Pons (tissue), 1 donor: ENCODE measurements at regions not wholly inside any gene's neighbourhood (a gene's known extent, or its start where the extent isn't known, plus 50 kb on each side); places are given as distances from the start of the nearest gene placed in this dataset.
"Not testable (repeated sequence)": the region's sequence is repeated elsewhere in the genome, so short reads cannot be mapped to it uniquely, and the experiment has no call there.

Experiments used
- DNase-seq: peaks from one replicate; pipeline ENCODE4 v3.0.0-alpha.2; 2016; ENCODE audit warnings: low spot score

- DNase-seq, result no peak
Observed at GRCh38 chr16:25637236-25637635, 54.5 kb upstream of the HS3ST4 start.

GRCh38 chr16:25636662-25637061 lies 55.1 kb upstream of the HS3ST4 start:
- no peak for DNase-seq

GRCh38 chr16:25635454-25635853 lies 56.3 kb upstream of the HS3ST4 start:
- DNase-seq, result no peak

DNA sequence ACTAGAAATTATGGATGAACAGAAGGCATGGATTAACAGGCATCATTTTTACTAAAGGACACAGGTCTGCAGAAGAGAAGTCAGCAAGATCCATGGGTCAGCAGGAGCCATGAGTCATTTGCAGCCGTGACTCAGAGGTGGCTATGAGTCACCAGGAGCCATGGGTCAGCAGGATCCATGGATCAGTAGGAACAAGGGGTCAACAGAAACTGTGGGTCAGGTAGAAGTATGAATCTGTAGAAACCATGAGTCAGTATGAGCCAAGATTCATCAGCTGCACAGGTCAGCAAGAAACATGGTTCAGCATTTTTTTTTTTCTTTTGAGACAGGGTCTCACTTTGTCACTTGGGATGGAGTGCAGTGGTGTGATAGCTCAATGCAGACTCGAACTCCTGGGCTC lies 58.2 kb upstream of the HS3ST4 start:
- no peak for DNase-seq

GRCh38 chr16:25628766-25629165 lies 63.0 kb upstream of the HS3ST4 start:
- no peak for DNase-seq

DNA sequence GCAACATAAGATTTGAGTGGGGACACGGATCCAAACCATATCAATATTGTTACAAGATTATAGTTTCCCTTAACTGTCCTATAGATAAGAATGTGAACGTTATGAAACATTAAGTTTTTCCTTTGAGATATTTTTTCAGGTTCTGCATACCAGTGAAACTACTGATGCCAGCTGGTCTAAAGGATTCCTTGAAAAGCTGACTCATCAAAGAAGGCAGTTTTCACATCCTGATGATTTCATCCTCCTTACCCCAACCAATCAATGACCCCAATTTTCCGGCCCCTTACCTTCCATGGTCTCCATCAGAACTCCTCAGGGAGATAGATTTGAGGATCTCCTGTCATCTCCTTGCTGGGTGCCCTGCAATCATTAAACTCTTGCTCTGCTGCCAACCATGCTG lies 64.1 kb upstream of the HS3ST4 start:
- DNase-seq, result no peak

DNA sequence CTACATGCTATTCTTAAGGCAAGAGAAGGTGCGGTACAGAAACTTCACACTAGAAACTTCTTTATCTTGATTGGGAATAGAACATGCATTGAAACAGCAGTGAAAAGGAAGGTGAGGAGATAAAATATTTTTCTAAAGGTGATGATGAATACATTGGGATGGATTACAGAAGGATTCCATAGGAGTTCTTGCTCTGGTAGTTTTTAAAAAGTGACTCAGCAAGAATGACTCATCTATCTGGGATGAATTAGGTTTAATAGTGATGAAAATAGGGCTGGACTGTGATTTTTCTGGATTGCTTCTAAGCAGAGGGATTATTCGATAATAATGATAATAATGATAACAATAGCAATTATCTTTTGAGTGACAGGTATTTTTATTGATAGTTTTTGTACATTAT lies 65.6 kb upstream of the HS3ST4 start:
- DNase-seq, result no peak

DNA sequence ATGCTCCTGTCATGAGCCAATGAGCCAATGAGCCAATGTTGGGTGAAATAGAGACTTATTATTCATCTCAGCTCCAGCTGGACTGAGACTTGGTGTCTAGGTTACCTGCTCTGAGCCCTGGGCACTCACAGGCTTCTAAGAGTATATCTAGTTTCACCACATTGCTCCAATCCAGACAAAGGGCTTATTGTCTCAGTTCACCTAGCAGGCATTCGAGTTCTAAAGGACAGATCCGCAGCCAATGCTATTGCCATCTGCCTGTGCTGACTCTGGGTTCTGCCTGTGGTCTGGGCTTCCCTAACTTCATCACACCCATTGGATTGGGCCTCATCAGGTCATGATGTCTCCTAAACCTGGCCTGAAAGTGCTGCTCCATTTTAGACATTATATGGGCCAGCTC lies 66.1 kb upstream of the HS3ST4 start:
- no peak for DNase-seq

- DNase-seq, result no peak
Observed at GRCh38 chr16:25614716-25615265, 77.0 kb upstream of the HS3ST4 start.

- DNase-seq, result no peak
Observed at GRCh38 chr16:25613931-25614330, 77.8 kb upstream of the HS3ST4 start.

- no peak for DNase-seq
Observed at GRCh38 chr16:25608002-25608401, 83.8 kb upstream of the HS3ST4 start.

- no peak for DNase-seq
Observed at GRCh38 chr16:25606069-25606468, 85.7 kb upstream of the HS3ST4 start.

- no peak for DNase-seq
Observed at GRCh38 chr16:25605381-25605780, 86.4 kb upstream of the HS3ST4 start.

- not testable (repeated sequence) for DNase-seq
Observed at GRCh38 chr16:25601306-25601705, 90.5 kb upstream of the HS3ST4 start.

DNA sequence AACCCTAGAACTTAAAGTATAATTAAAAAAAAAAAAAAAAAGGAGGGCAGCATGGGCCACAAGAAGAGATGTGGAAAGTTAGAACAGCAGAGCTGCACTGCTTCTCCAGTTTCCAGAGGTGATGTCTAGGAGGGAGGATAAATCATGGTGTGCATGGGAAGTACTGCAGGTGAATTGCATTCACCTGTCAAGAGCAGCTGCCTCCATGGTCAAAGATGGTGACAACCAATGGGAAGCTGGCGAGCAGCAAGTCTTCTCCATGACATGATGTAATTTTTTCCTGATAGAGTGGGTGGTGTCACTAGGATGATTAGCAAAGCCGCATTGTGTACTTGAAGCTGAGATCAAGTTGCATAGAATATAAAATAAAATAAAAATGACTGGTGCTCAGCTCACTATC lies 95.6 kb upstream of the HS3ST4 start:
- no peak for DNase-seq

DNA sequence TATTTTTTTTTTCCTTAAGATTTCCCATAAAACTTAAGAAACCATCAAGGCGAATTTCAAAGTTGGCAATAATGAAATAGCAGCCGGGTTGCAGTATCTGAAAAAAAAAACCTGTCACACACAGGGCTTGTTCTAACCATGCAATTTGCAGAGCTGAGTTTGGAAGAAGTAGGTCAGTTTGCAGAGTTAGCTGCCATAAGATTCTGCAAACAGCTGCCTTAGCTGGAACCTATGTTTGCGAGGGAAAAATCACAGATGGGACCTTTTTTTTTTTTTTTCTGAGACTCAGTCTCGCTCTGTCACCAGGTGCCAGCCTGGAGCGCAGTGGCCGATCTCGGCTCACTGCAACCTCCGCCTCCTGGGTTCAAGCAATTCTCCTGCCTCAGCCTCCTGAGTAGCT lies 98.5 kb upstream of the HS3ST4 start:
- no peak for DNase-seq

DNA sequence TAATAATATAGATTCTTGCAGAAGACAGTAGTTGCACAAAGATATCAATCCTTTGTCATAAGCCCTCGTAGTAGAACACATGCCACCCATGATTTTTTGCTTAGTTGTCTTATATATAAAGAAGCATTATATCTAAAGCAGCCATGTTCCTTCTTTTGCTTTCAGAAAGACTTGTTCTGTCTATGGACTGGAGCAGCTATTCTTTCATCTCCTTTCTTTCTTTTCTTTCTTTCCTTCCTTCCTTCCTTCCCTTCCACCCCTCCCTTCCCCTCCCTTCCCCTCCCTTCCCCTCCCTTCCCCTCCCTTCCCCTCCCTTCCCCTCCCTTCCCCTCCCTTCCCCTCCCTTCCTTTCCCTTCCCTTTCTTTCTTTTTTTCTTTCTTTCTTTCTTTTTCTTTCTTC lies 104.0 kb upstream of the HS3ST4 start:
- no peak for DNase-seq

- no peak for DNase-seq
Observed at GRCh38 chr16:25586826-25587225, 104.9 kb upstream of the HS3ST4 start.

DNA sequence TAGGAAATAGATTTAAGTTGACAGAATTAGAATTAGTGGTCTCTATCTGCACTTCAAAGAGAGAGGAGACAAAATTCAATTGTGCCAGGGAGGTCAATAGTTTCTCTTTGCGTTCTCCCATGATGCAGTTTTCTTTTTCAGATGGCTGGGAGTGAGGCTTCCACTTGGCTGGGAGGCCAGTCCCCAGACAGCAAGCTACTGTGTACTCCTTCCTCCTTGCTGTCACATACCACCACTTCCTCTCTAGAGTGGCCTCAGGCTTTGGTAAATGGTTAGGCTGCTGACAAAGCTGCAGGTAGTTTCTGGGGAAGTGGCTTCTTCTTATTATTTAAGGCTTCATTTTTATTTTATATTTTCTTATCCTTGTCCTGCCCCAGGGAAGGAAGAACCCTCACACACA lies 106.2 kb upstream of the HS3ST4 start:
- DNase-seq, result no peak

- DNase-seq, result no peak
Observed at GRCh38 chr16:25580041-25580440, 111.7 kb upstream of the HS3ST4 start.

GRCh38 chr16:25575363-25575762 lies 116.4 kb upstream of the HS3ST4 start:
- DNase-seq, result no peak

- DNase-seq, result no peak
Observed at GRCh38 chr16:25571712-25572111, 120.0 kb upstream of the HS3ST4 start.

DNA sequence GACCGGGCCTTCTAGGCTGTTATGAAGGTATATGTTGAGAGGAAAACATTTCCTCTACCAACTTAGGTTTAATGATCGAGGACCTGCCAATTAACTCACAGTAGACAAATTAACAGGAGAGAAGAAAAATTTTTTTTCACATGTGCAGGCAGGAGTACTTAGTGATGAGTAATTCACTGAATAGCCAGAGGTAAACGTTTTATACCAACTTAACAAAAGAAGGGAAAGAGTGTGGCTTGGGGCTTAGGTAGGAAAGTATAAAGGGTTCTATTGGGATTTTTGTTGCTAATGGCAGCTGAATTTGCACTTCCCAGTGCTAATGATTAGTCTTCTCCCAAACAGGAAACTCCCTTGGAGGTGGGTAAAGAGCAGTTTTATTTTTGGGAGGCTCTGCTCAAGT lies 121.6 kb upstream of the HS3ST4 start:
- DNase-seq, result no peak

- DNase-seq, result no peak
Observed at GRCh38 chr16:25568991-25569390, 122.8 kb upstream of the HS3ST4 start.

DNA sequence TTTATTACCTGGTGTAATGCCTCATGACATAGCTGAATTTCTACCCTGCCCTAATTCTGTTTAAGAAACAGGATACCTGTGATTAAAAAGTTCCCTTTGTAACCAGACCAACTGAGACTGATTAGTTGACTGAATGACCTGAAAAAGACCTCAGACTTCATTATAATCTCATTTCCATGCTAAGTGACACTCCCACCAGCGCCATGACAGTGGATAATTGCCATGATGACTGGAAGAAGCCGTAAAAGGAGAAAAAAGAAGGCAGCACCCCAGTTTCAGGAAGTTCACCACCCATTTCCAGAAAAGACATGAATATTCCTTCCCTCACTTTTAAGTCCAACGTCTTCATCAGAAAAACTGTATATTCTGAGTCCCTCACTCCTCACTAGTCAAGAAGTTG lies 125.6 kb upstream of the HS3ST4 start:
- no peak for DNase-seq
